CD4-positive, alpha-beta memory T cell (primary cell): ENCODE measurements at regions not wholly inside any gene's neighbourhood (a gene's known extent, or its start where the extent isn't known, plus 50 kb on each side); places are given as distances from the start of the nearest gene placed in this dataset.
A peak's percentile ranks its signal among the peaks of the same experiment; 100 is the strongest.

Experiments
- CTCF ChIA-PET: fragments of 350-600 bp; sonication (Branson Sonifier 250); formaldehyde crosslinking; loops from one replicate; lab custom pipeline; 2021; ENCODE audit warnings: inconsistent platforms; ENCODE audit not compliant: partially characterized antibody; lab: Charles Lee
- POLR2A ChIA-PET: fragments of 350-600 bp; sonication (Branson Sonifier 250); formaldehyde crosslinking; loops from one replicate; lab custom pipeline; 2021; ENCODE audit not compliant: partially characterized antibody; lab: Charles Lee
- DNase-seq, 5 donors: peaks; one replicate each; pipeline versions ENCODE4 v3.0.0 to v3.0.0-alpha.2; 2020 to 2022; ENCODE audit warnings: mixed read lengths in 1 of 5
- H3K27ac ChIP-seq: one replicate; pipeline ENCODE4 v1.7.0; 2013; ENCODE audit warnings: low read depth, low read length
- H3K27me3 ChIP-seq: 2 replicates; pipeline ENCODE4 v1.7.0; 2013; ENCODE audit warnings: mild to moderate bottlenecking, low read length, moderate library complexity; ENCODE audit not compliant: insufficient read depth
- H3K36me3 ChIP-seq: 2 replicates; pipeline ENCODE4 v1.7.0; 2013; ENCODE audit warnings: mild to moderate bottlenecking, low read length, moderate library complexity; ENCODE audit not compliant: insufficient read depth
- H3K4me1 ChIP-seq: 2 replicates; pipeline ENCODE4 v1.7.0; 2013; ENCODE audit warnings: mild to moderate bottlenecking, low read length, moderate library complexity; ENCODE audit not compliant: insufficient read depth
- H3K4me3 ChIP-seq, 2 donors: one replicate each; pipeline ENCODE4 v1.7.0; 2013; ENCODE audit warnings: low read length in 2 of 2, mild to moderate bottlenecking in 1 of 2
- H3K9me3 ChIP-seq, 2 donors: one replicate each; pipeline ENCODE4 v1.7.0; 2013; ENCODE audit warnings: low read length in 2 of 2, control low read depth in 1 of 2; ENCODE audit not compliant: control insufficient read depth in 1 of 2
- H3K27ac Mint-ChIP-seq, 7 donors: one replicate each; pipeline ENCODE4 v1.8.0; 2020 to 2021; ENCODE audit warnings: mixed read lengths in 7 of 7, mild to moderate bottlenecking in 6 of 7, inconsistent platforms in 3 of 7, moderate library complexity in 3 of 7
- H3K27me3 Mint-ChIP-seq, 2 donors: one replicate each; pipeline ENCODE4 v1.8.0; 2020 to 2021; ENCODE audit warnings: mixed read lengths in 2 of 2
- H3K36me3 Mint-ChIP-seq, 2 donors: one replicate each; pipeline ENCODE4 v1.8.0; 2020 to 2021; ENCODE audit warnings: mixed read lengths in 2 of 2, inconsistent platforms in 1 of 2, mild to moderate bottlenecking in 1 of 2
- H3K4me1 Mint-ChIP-seq, 4 donors: one replicate each; pipeline ENCODE4 v1.8.0; 2020 to 2021; ENCODE audit warnings: mixed read lengths in 4 of 4, mild to moderate bottlenecking in 1 of 4
- H3K4me3 Mint-ChIP-seq, 8 donors: one replicate each; pipeline ENCODE4 v1.8.0; 2020 to 2021; ENCODE audit warnings: mixed read lengths in 8 of 8, mild to moderate bottlenecking in 7 of 8, moderate library complexity in 6 of 8, inconsistent platforms in 3 of 8
- H3K9me3 Mint-ChIP-seq, 8 donors: one replicate each; pipeline ENCODE4 v1.8.0; 2020 to 2021; ENCODE audit warnings: mixed read lengths in 8 of 8, mild to moderate bottlenecking in 5 of 8, inconsistent platforms in 3 of 8, moderate library complexity in 1 of 8
- intact Hi-C: fragments of 100-400 bp; cut with micrococcal nuclease; formaldehyde crosslinking; loops from one replicate; pipeline ENCODE4 v1.15.1; 2023

GRCh38 chr6:169966312-169967181 is 215.1 kb downstream of the ERMARD start:
- Histone ChIP-seq H3K27ac (no peak overlapping the region), H3K36me3 (no peaks in the 10 kb centered on the region), H3K4me3 (no peak overlapping the region), H3K9me3 (no peaks in the 10 kb centered on the region), H3K27me3 (peaks cover under 1% of the 10 kb centered on the region), H3K4me1 (no peaks in the 10 kb centered on the region)
- Mint-ChIP-seq H3K4me3 (peak overlapping the region in 1 of 8 donors; percentile 9), H3K27ac (no peak overlapping the region), H3K9me3 (no peaks in the 10 kb centered on the region), H3K27me3 (peaks cover 5% of the 10 kb centered on the region in 2 donors), H3K36me3 (no peaks in the 10 kb centered on the region), H3K4me1 (peaks cover 0 to 4% (median under 1%) of the 10 kb centered on the region in 4 donors)
- ChIA-PET POLR2A (no interaction called here), CTCF (interaction anchor here (0.6 kb wide), 1 partner anchor 325 kb away, joined by 3 read pairs; no protein-coding TSS in a partner anchor)
- DNase-seq, result no peak
- intact Hi-C loops, result no loop called here

- H3K36me3 ChIP-seq, result no peaks in the 10 kb centered on the region
- H3K27ac Mint-ChIP-seq, result no peak overlapping the region
- H3K27me3 ChIP-seq, result peaks cover 7% of the 10 kb centered on the region
- POLR2A ChIA-PET, result no interaction called here
- no peak overlapping the region for H3K4me3 Mint-ChIP-seq
- H3K9me3 ChIP-seq, result no peaks in the 10 kb centered on the region
- CTCF ChIA-PET, result interaction anchor here (0.8 kb wide), 1 partner anchor 15 kb away, joined by 3 read pairs; no protein-coding TSS in a partner anchor
- H3K4me1 Mint-ChIP-seq, result peaks cover 2 to 7% (median 3%) of the 10 kb centered on the region in 4 donors
- DNase-seq, result no peak
- no peaks in the 10 kb centered on the region for H3K36me3 Mint-ChIP-seq
- H3K27me3 Mint-ChIP-seq, result peaks cover 5 to 6% of the 10 kb centered on the region in 2 donors
- H3K4me1 ChIP-seq, result no peaks in the 10 kb centered on the region
- no peak overlapping the region for H3K27ac ChIP-seq
- H3K9me3 Mint-ChIP-seq, result no peaks in the 10 kb centered on the region
- no peak overlapping the region for H3K4me3 ChIP-seq
- intact Hi-C loops, result no loop called here
Observed at GRCh38 chr6:169965657-169966311, 214.4 kb downstream of the ERMARD start.

GRCh38 chr6:169965239-169965638 is 213.8 kb downstream of the ERMARD start:
- Mint-ChIP-seq H3K4me3 (no peak overlapping the region), H3K9me3 (no peaks in the 10 kb centered on the region), H3K36me3 (no peaks in the 10 kb centered on the region), H3K27me3 (peaks cover 5 to 6% of the 10 kb centered on the region in 2 donors), H3K27ac (no peak overlapping the region), H3K4me1 (peaks cover 2 to 7% (median 3%) of the 10 kb centered on the region in 4 donors)
- CTCF ChIA-PET, result interaction anchor here (0.8 kb wide), 1 partner anchor 14 kb away, joined by 3 read pairs; no protein-coding TSS in a partner anchor
- Histone ChIP-seq H3K27me3 (peaks cover 7% of the 10 kb centered on the region), H3K9me3 (no peaks in the 10 kb centered on the region), H3K27ac (no peak overlapping the region), H3K4me3 (no peak overlapping the region), H3K36me3 (no peaks in the 10 kb centered on the region), H3K4me1 (no peaks in the 10 kb centered on the region)
- POLR2A ChIA-PET, result no interaction called here
- no peak for DNase-seq
- intact Hi-C loops, result no loop called here

- ChIA-PET CTCF (no interaction called here), POLR2A (no interaction called here)
- Mint-ChIP-seq H3K36me3 (no peaks in the 10 kb centered on the region), H3K4me3 (no peak overlapping the region), H3K9me3 (no peaks in the 10 kb centered on the region), H3K27me3 (peaks cover 5 to 6% of the 10 kb centered on the region in 2 donors), H3K4me1 (peaks cover 2 to 8% (median 3%) of the 10 kb centered on the region in 4 donors), H3K27ac (no peak overlapping the region)
- H3K4me3 ChIP-seq, result no peak overlapping the region
- H3K27ac ChIP-seq, result no peak overlapping the region
- no peaks in the 10 kb centered on the region for H3K4me1 ChIP-seq
- DNase-seq, result no peak
- no peaks in the 10 kb centered on the region for H3K9me3 ChIP-seq
- peaks cover 7% of the 10 kb centered on the region for H3K27me3 ChIP-seq
- no peaks in the 10 kb centered on the region for H3K36me3 ChIP-seq
- intact Hi-C loops, result no loop called here
Observed at GRCh38 chr6:169964486-169965180, 213.2 kb downstream of the ERMARD start.

- POLR2A ChIA-PET, result no interaction called here
Observed at GRCh38 chr6:169963581-169964297, 212.3 kb downstream of the ERMARD start.

GRCh38 chr6:169962604-169963469 is 211.4 kb downstream of the ERMARD start:
- Mint-ChIP-seq H3K4me1 (peaks cover 8 to 21% (median 13%) of the 10 kb centered on the region in 4 donors), H3K36me3 (no peaks in the 10 kb centered on the region), H3K27me3 (peaks cover 12 to 17% of the 10 kb centered on the region in 2 donors), H3K4me3 (peak overlapping the region in 5 of 8 donors; percentile 17 to 65 (median 27)), H3K27ac (peak overlapping the region in 2 of 7 donors; percentile 32 to 53), H3K9me3 (no peaks in the 10 kb centered on the region)
- intact Hi-C loops, result no loop called here
- Histone ChIP-seq H3K9me3 (no peaks in the 10 kb centered on the region), H3K36me3 (no peaks in the 10 kb centered on the region), H3K4me1 (peaks cover 6% of the 10 kb centered on the region), H3K27me3 (peaks cover 7% of the 10 kb centered on the region), H3K27ac (no peak overlapping the region), H3K4me3 (no peak overlapping the region)
- CTCF ChIA-PET, result interaction anchor here (1.7 kb wide), 1 partner anchor 12 kb away, joined by 4 read pairs; no protein-coding TSS in a partner anchor
- DNase-seq, result no peak
- POLR2A ChIA-PET, result no interaction called here

More at GRCh38 chr6:169963581-169964297, 212.3 kb downstream of the ERMARD start:
- Histone ChIP-seq H3K9me3 (no peaks in the 10 kb centered on the region), H3K27ac (no peak overlapping the region), H3K4me3 (no peak overlapping the region), H3K27me3 (peaks cover 7% of the 10 kb centered on the region), H3K36me3 (no peaks in the 10 kb centered on the region), H3K4me1 (peaks cover 5% of the 10 kb centered on the region)
- peaks cover 8 to 12% of the 10 kb centered on the region in 2 donors for H3K27me3 Mint-ChIP-seq
- H3K4me1 Mint-ChIP-seq, result peaks cover 5 to 17% (median 9%) of the 10 kb centered on the region in 4 donors
- intact Hi-C loops, result no loop called here
- H3K9me3 Mint-ChIP-seq, result no peaks in the 10 kb centered on the region
- DNase-seq, result no peak
- CTCF ChIA-PET, result interaction anchor here (1.7 kb wide), 1 partner anchor 13 kb away, joined by 4 read pairs; no protein-coding TSS in a partner anchor
- no peak overlapping the region for H3K27ac Mint-ChIP-seq
- no peaks in the 10 kb centered on the region for H3K36me3 Mint-ChIP-seq
- no peak overlapping the region for H3K4me3 Mint-ChIP-seq
